ENCODE measurements at regions not wholly inside any gene's neighbourhood (a gene's known extent, or its start where the extent isn't known, plus 50 kb on each side); places are given as distances from the start of the nearest gene placed in this dataset.

- POLR2A ChIA-PET (ENCODE audit: partially characterized antibody): no interaction called here
- TF ChIP-seq HDAC6 (IDR thresholded peaks at IDR 0.05; ENCODE audit: low read depth, low read length): no peak
- TF ChIP-seq SUZ12 (IDR thresholded peaks at IDR 0.05; ENCODE audit: low read length): no peak
- no peak for TF ChIP-seq CTCF (IDR thresholded peaks at IDR 0.05; ENCODE audit: control extremely low read depth in 1 of 3, insufficient read depth in 1 of 3, low read depth in 1 of 3, low read length in 3 of 3)
These were observed 1757.6 kb downstream of the ARAP2 start for GRCh38 chr4:34486461-34487363.

More at GRCh38 chr4:34486461-34487363, 1757.6 kb downstream of the ARAP2 start:
- Histone ChIP-seq H3K9ac (replicated peaks in 1 of 4; ENCODE audit: extremely low read depth in 1 of 4, low read depth in 3 of 4, low read length in 3 of 4) (no peak overlapping the region), H3K27ac (ENCODE audit: low read depth, low read length) (no peak overlapping the region), H4K8ac (ENCODE audit: extremely low read depth, insufficient read depth, low read length) (no peak overlapping the region), H3K4ac (replicated peaks; ENCODE audit: insufficient read length, low read depth, low read length) (no peak overlapping the region), H3K36me3 (ENCODE audit: control insufficient read depth in 2 of 4, insufficient read depth in 4 of 4, low read length in 3 of 4) (no peaks in the 10 kb centered on the region), H4K5ac (ENCODE audit: insufficient read length, low read depth, low read length) (no peak overlapping the region), H3K14ac (ENCODE audit: insufficient read length) (no peak overlapping the region), H2AFZ (ENCODE audit: low read length) (no peak overlapping the region), H3K56ac (replicated peaks; ENCODE audit: insufficient read length, low read depth, low read length) (no peak overlapping the region), H2BK20ac (ENCODE audit: low read length) (no peak overlapping the region), H4K91ac (replicated peaks; ENCODE audit: insufficient read length, low read length) (no peak overlapping the region), H2BK12ac (ENCODE audit: low read depth, low read length) (no peak overlapping the region), H3K4me1 (replicated peaks in 1 of 4; ENCODE audit: control insufficient read depth in 3 of 4, insufficient read depth in 4 of 4, low read length in 3 of 4) (no peaks in the 10 kb centered on the region), H2BK15ac (ENCODE audit: low read length) (no peak overlapping the region), H3K23ac (ENCODE audit: insufficient read length) (no peak overlapping the region), H3K4me3 (ENCODE audit: extremely low read depth in 1 of 4, insufficient read depth in 2 of 4, low read depth in 3 of 4, low read length in 4 of 4) (no peak overlapping the region), H2AK5ac (ENCODE audit: low read depth, low read length) (no peak overlapping the region), H4K20me1 (replicated peaks in 1 of 2; ENCODE audit: control insufficient read depth in 1 of 2, insufficient read depth in 2 of 2, low read length in 2 of 2) (no peaks in the 10 kb centered on the region), H3K4me2 (ENCODE audit: insufficient read depth in 1 of 2, low read depth in 2 of 2, low read length in 2 of 2) (no peak overlapping the region), H2BK120ac (replicated peaks; ENCODE audit: low read depth, low read length) (no peak overlapping the region), H2BK5ac (ENCODE audit: low read depth, low read length) (no peak overlapping the region), H3K79me2 (ENCODE audit: control insufficient read depth in 1 of 2, insufficient read depth in 2 of 2, low read length in 2 of 2) (no peaks in the 10 kb centered on the region), H3K9me3 (ENCODE audit: insufficient read depth in 2 of 2, low read depth in 1 of 2, low read length in 1 of 2) (no peaks in the 10 kb centered on the region), H3K79me1 (ENCODE audit: low read depth, low read length) (no peaks in the 10 kb centered on the region), H3K18ac (ENCODE audit: extremely low read depth, low read length) (no peak overlapping the region), H3K27me3 (replicated peaks in 1 of 4; ENCODE audit: control insufficient read depth in 3 of 4, extremely low read depth in 1 of 4, insufficient read depth in 3 of 4, low read length in 3 of 4) (peaks cover 0 to 1% (median 0%) of the 10 kb centered on the region in 4 experiments; a peak in 1 of 7 replicates), H3K23me2 (ENCODE audit: low read depth, low read length) (no peaks in the 10 kb centered on the region; the same call in 1 of the 2 replicates)
- CTCF ChIA-PET (ENCODE audit: partially characterized antibody): no interaction called here
- FAIRE-seq (no peak), DNase-seq (ENCODE audit: low read depth in 1 of 2, low spot score in 2 of 2) (no peak)
- 90% methylated on average over 5 of the region's 5 CpGs; no CpG with 5 or more reads in 1 of the 2 experiments for WGBS, 2 experiments (ENCODE audit: extremely low coverage in 1 of 2, insufficient coverage in 1 of 2, insufficient read length in 1 of 2, insufficient replicate concordance in 2 of 2, low coverage in 1 of 2, low lambda C conversion rate in 2 of 2, missing lambda C conversion rate in 1 of 2)
